ENCODE measurements at regions not wholly inside any gene's neighbourhood (a gene's known extent, or its start where the extent isn't known, plus 50 kb on each side); places are given as distances from the start of the nearest gene placed in this dataset.

GRCh38 chr19:32104850-32105235 lies 240.6 kb upstream of the ZNF507 start:
- TF ChIP-seq, protein P1, sequence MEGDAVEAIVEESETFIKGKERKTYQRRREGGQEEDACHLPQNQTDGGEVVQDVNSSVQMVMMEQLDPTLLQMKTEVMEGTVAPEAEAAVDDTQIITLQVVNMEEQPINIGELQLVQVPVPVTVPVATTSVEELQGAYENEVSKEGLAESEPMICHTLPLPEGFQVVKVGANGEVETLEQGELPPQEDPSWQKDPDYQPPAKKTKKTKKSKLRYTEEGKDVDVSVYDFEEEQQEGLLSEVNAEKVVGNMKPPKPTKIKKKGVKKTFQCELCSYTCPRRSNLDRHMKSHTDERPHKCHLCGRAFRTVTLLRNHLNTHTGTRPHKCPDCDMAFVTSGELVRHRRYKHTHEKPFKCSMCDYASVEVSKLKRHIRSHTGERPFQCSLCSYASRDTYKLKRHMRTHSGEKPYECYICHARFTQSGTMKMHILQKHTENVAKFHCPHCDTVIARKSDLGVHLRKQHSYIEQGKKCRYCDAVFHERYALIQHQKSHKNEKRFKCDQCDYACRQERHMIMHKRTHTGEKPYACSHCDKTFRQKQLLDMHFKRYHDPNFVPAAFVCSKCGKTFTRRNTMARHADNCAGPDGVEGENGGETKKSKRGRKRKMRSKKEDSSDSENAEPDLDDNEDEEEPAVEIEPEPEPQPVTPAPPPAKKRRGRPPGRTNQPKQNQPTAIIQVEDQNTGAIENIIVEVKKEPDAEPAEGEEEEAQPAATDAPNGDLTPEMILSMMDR (conservative IDR thresholded peaks at IDR 0.05; ENCODE audit: control insufficient read depth, insufficient read depth, low read depth, low read length): no peak
- DNase-seq (ENCODE audit: low read depth): no peak
- H3K4me3 ChIP-seq (ENCODE audit: control insufficient read depth, low read depth, low read length): no peak overlapping the region

- H3K4me3 ChIP-seq (ENCODE audit: control insufficient read depth, low read depth, low read length): no peak overlapping the region
- TF ChIP-seq, protein P1 (conservative IDR thresholded peaks at IDR 0.05; ENCODE audit: control insufficient read depth, insufficient read depth, low read depth, low read length): no peak
- DNase-seq (ENCODE audit: low read depth): no peak
Observed at GRCh38 chr19:32105527-32106310, 239.7 kb upstream of the ZNF507 start.

- DNase-seq (ENCODE audit: low read depth): no peak
- TF ChIP-seq, protein P1 (conservative IDR thresholded peaks at IDR 0.05; ENCODE audit: control insufficient read depth, insufficient read depth, low read depth, low read length): no peak
- H3K4me3 ChIP-seq (ENCODE audit: control insufficient read depth, low read depth, low read length): no peak overlapping the region
Observed at GRCh38 chr19:32122258-32122657, 223.2 kb upstream of the ZNF507 start.

DNA sequence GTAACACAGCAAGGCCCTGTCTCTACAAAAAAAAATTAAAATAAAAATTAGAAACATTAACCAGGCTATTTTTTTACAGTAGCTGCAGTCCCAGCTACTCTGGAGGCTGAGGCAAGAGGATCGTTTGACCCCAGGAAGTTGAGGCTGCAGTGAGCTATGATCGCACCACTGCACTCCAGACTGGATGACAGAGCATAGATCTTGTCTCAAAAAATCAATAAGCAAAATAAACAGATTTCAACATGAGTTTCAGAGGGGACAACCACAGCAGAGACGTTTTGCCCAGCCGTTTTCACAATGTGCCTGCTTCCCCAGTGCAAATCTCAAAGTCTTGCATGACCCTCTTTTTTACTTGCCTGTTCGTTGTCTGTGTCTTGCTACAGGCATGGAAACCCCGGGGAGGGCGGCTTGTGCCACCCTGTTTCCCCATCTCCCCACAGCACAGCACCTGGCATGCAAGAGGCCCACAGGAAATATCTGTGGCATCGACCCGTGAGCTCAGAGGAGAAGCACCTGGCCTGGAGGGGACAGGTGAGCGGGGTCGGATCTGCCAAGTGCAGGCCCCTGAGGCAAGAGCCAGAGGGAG lies 222.0 kb upstream of the ZNF507 start:
- TF ChIP-seq, protein P1 (conservative IDR thresholded peaks at IDR 0.05; ENCODE audit: control insufficient read depth, insufficient read depth, low read depth, low read length): no peak
- no peak overlapping the region for H3K4me3 ChIP-seq (ENCODE audit: control insufficient read depth, low read depth, low read length)
- no peak for DNase-seq (ENCODE audit: low read depth)

DNA sequence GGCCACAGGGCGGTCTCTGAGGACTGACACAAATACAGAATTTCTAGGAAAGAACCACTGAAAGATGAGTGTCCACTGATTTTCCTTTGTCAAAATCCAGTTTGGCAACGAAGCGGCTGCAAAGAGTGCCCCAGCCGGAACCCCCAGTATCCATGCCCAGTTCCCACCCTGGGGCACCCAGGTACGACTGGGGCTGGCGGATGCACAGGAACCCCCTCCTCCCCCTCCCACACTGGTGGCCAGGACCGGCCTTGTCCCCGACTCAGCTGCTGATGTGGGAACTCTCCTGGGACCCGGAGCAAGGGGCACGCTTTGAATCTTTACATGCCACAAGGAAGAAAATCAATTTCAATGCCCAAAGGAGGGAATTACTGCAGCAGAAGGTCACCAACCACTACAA lies 220.8 kb upstream of the ZNF507 start:
- TF ChIP-seq, protein P1 (conservative IDR thresholded peaks at IDR 0.05; ENCODE audit: control insufficient read depth, insufficient read depth, low read depth, low read length): no peak
- H3K4me3 ChIP-seq (ENCODE audit: control insufficient read depth, low read depth, low read length): no peak overlapping the region
- DNase-seq (ENCODE audit: low read depth): no peak

GRCh38 chr19:32129141-32129540 lies 216.3 kb upstream of the ZNF507 start:
- DNase-seq (ENCODE audit: low read depth): no peak
- no peak overlapping the region for H3K4me3 ChIP-seq (ENCODE audit: control insufficient read depth, low read depth, low read length)
- TF ChIP-seq, protein P1 (conservative IDR thresholded peaks at IDR 0.05; ENCODE audit: control insufficient read depth, insufficient read depth, low read depth, low read length): no peak

Measured in fibroblast of mammary gland (primary cell).